Panc1 (cell line): ENCODE measurements at regions not wholly inside any gene's neighbourhood (a gene's known extent, or its start where the extent isn't known, plus 50 kb on each side); places are given as distances from the start of the nearest gene placed in this dataset.
"Not testable (repeated sequence)": the region's sequence is repeated elsewhere in the genome, so short reads cannot be mapped to it uniquely, and the experiment has no call there.

ENCODE experiments used
- ATAC-seq: fragments of 200-7000 bp; cut with Tn5 transposase; 2 replicates; pipeline ENCODE4 v1.9.1; 2020; ENCODE audit warnings: mild to moderate bottlenecking, moderate library complexity
- BruUV-seq: library from RNA; stranded (reverse); fragments of 400-500 nt; replicated peaks from 2 replicates; lab custom pipeline; 2021; lab: Mats Ljungman, UMichigan
- CTCF ChIA-PET: fragments of 300-600 bp; sonication (Branson Sonifier 250); formaldehyde crosslinking; loops from one replicate; lab custom pipeline; 2022; ENCODE audit warnings: antibody characterized with exemption; lab: Charles Lee
- POLR2A ChIA-PET: fragments of 300-600 bp; sonication (Branson Sonifier 250); formaldehyde crosslinking; loops from one replicate; lab custom pipeline; 2022; ENCODE audit warnings: antibody characterized with exemption; lab: Charles Lee
- DNase-seq: peaks from one replicate; pipeline ENCODE4 v3.0.0-alpha.2; 2010; ENCODE audit warnings: low read depth, low spot score
- H3K27ac ChIP-seq: 2 replicates; pipeline ENCODE4 v1.5.1; 2011; ENCODE audit warnings: mild to moderate bottlenecking, low read length, inconsistent platforms
- H3K27me3 ChIP-seq: fragments of 200-500 bp; sonication (Bioruptor generic); 2 replicates; pipeline ENCODE4 v1.6.0; 2014; ENCODE audit warnings: low read length, inconsistent platforms; ENCODE audit not compliant: control insufficient read depth, insufficient read depth
- H3K36me3 ChIP-seq: fragments of 200-500 bp; sonication (Bioruptor generic); 2 replicates; pipeline ENCODE4 v1.5.1; 2014; ENCODE audit warnings: inconsistent platforms, mild to moderate bottlenecking, low read length, moderate library complexity; ENCODE audit not compliant: control insufficient read depth, insufficient read depth
- H3K4me1 ChIP-seq: 2 replicates; pipeline ENCODE4 v1.5.1; 2011; ENCODE audit warnings: inconsistent platforms, mild to moderate bottlenecking, low read length, moderate library complexity; ENCODE audit not compliant: control insufficient read depth, insufficient read depth
- H3K4me3 ChIP-seq, 2 experiments: 2 replicates each; pipeline ENCODE4 v1.5.1; 2011 to 2012; ENCODE audit warnings: low read depth in 2 of 2, low read length in 2 of 2, mild to moderate bottlenecking in 2 of 2, inconsistent platforms in 1 of 2, moderate library complexity in 1 of 2
- H3K9me3 ChIP-seq: fragments of 200-500 bp; sonication (Bioruptor generic); 2 replicates; pipeline ENCODE4 v1.5.1; 2014; ENCODE audit warnings: low read depth, mild to moderate bottlenecking, inconsistent platforms, low read length, moderate library complexity; ENCODE audit not compliant: control insufficient read depth, insufficient read depth
- CTCF ChIP-seq: fragments of 450-650 bp; IDR thresholded peaks from 2 replicates; pipeline ENCODE4 v1.5.1; 2017; ENCODE audit warnings: mild to moderate bottlenecking
- POLR2AphosphoS5 ChIP-seq: IDR thresholded peaks from 2 replicates; pipeline ENCODE4 v1.6.1; 2012; ENCODE audit warnings: mild to moderate bottlenecking, low read depth, low read length, moderate library complexity
- SIN3A ChIP-seq: IDR thresholded peaks from 2 replicates; pipeline ENCODE4 v1.6.1; 2012; ENCODE audit warnings: low read depth, mild to moderate bottlenecking, low read length, moderate library complexity, borderline replicate concordance; ENCODE audit not compliant: insufficient read depth
- TCF7L2 ChIP-seq: IDR thresholded peaks from 2 replicates; pipeline ENCODE4 v1.6.1; 2011; ENCODE audit warnings: mild to moderate bottlenecking, low read depth, low read length, inconsistent platforms
- in situ Hi-C: cut with HindIII; loops from 2 replicates; pipeline ENCODE4 v1.10.0; 2016; ENCODE audit warnings: low sequenced_read_pairs, low pct_unique_long_range_greater_than_20kb
- intact Hi-C: fragments of 100-400 bp; cut with micrococcal nuclease; formaldehyde crosslinking; loops from one replicate; pipeline ENCODE4 v1.10.0; 2022; ENCODE audit not compliant: unreplicated experiment
- TF ChIP-seq, protein P1 (sequence below), 2 experiments: IDR thresholded peaks; 2 replicates each; pipeline ENCODE4 v1.6.1; 2011 to 2012; ENCODE audit warnings: low read depth in 2 of 2, control low read depth in 1 of 2, low read length in 1 of 2, mild to moderate bottlenecking in 1 of 2, moderate library complexity in 1 of 2; ENCODE audit not compliant: insufficient read depth in 1 of 2

DNA sequence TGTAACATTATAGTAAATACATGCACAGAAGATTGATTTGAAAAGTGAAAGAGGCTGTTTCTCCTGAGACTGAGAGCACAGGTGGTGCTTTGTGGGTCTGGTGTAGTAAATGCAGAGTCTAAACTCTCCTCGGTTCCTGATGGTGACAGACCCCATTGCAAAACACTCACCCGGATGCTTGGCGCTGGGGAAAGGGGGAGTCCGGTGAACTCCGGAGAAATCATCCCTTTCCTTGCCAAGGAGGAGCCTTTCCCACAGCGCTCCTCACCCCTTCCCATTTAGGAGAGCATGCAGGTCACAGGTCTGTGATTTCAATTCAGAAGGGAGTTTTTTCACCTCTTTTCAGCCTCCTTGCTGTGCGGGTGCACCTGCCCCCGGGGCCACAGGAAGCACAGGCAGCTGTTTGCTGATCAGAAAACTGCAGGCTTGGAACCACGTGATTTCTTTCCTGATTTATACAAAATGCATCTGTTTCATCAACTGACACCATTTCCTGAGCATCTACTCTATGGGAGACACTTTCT lies 75.6 kb upstream of the LYZL2 start:
- TF ChIP-seq SIN3A (no peak), POLR2AphosphoS5 (no peak), TCF7L2 (no peak), CTCF (no peak)
- TF ChIP-seq, protein P1, sequence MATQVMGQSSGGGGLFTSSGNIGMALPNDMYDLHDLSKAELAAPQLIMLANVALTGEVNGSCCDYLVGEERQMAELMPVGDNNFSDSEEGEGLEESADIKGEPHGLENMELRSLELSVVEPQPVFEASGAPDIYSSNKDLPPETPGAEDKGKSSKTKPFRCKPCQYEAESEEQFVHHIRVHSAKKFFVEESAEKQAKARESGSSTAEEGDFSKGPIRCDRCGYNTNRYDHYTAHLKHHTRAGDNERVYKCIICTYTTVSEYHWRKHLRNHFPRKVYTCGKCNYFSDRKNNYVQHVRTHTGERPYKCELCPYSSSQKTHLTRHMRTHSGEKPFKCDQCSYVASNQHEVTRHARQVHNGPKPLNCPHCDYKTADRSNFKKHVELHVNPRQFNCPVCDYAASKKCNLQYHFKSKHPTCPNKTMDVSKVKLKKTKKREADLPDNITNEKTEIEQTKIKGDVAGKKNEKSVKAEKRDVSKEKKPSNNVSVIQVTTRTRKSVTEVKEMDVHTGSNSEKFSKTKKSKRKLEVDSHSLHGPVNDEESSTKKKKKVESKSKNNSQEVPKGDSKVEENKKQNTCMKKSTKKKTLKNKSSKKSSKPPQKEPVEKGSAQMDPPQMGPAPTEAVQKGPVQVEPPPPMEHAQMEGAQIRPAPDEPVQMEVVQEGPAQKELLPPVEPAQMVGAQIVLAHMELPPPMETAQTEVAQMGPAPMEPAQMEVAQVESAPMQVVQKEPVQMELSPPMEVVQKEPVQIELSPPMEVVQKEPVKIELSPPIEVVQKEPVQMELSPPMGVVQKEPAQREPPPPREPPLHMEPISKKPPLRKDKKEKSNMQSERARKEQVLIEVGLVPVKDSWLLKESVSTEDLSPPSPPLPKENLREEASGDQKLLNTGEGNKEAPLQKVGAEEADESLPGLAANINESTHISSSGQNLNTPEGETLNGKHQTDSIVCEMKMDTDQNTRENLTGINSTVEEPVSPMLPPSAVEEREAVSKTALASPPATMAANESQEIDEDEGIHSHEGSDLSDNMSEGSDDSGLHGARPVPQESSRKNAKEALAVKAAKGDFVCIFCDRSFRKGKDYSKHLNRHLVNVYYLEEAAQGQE (IDR thresholded peaks at IDR 0.05; ENCODE audit: insufficient read depth in 1 of 2, low read depth in 2 of 2, low read length in 1 of 2) = no peak
- in situ Hi-C loops = no loop called here
- ATAC-seq = no peak
- intact Hi-C loops = no loop called here
- H3K36me3 ChIP-seq = no peaks in the 10 kb centered on the region
- H3K4me3 ChIP-seq = no peak overlapping the region
- no peaks in the 10 kb centered on the region for H3K4me1 ChIP-seq
- CTCF ChIA-PET = no interaction called here
- H3K27me3 ChIP-seq = no peaks in the 10 kb centered on the region
- DNase-seq = no peak
- POLR2A ChIA-PET = no interaction called here
- no TSS peak for BruUV-seq
- no peak overlapping the region for H3K27ac ChIP-seq
- H3K9me3 ChIP-seq = no peaks in the 10 kb centered on the region

GRCh38 chr10:30704601-30705100 lies 75.1 kb upstream of the LYZL2 start:
- H3K4me3 ChIP-seq, POLR2A ChIA-PET, DNase-seq, H3K4me1 ChIP-seq, intact Hi-C loops, in situ Hi-C loops, ATAC-seq, H3K9me3 ChIP-seq, H3K36me3 ChIP-seq, BruUV-seq, CTCF ChIA-PET, H3K27ac ChIP-seq, H3K27me3 ChIP-seq: not testable (repeated sequence)

DNA sequence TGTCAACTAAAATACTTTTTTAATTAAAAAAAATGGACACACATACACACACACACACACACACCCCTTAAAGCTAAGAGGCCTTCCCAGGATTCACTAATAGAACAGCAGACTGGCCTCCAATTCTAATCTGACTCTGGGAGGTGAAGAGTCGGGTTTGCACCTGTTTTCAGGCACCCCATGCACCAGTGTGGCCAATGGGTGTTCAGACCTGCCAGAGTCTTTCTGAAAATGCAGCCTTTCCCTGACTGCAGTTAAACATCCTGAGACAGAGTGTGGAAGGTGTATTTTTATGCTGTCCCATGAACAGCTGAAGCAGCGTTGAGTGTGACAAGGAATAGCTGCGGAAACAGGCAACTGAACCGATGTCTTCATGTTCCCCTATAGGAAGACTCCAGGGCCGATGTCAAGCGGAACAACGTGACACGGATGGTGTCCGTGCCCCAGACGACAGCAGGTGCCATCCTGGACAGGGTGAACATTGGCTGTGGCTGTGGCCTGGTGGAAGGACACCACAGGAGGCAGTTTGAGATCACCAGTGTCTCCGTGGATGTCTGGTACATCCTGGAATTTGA lies 74.6 kb upstream of the LYZL2 start:
- Histone ChIP-seq H3K27me3 (no peaks in the 10 kb centered on the region), H3K4me1 (no peaks in the 10 kb centered on the region), H3K4me3 (no peak overlapping the region), H3K27ac (no peak overlapping the region), H3K36me3 (no peaks in the 10 kb centered on the region), H3K9me3 (no peaks in the 10 kb centered on the region)
- in situ Hi-C loops (no loop called here), intact Hi-C loops (no loop called here)
- BruUV-seq = no TSS peak
- ChIA-PET POLR2A (no interaction called here), CTCF (no interaction called here)
- no peak for ATAC-seq
- TF ChIP-seq SIN3A (no peak), CTCF (no peak), POLR2AphosphoS5 (no peak), TCF7L2 (no peak)
- TF ChIP-seq, protein P1 (IDR thresholded peaks at IDR 0.05; ENCODE audit: insufficient read depth in 1 of 2, low read depth in 2 of 2, low read length in 1 of 2) = no peak
- DNase-seq = no peak
